Astrocyte (in vitro differentiated cells and primary cell): ENCODE measurements at regions not wholly inside any gene's neighbourhood (a gene's known extent, or its start where the extent isn't known, plus 50 kb on each side); places are given as distances from the start of the nearest gene placed in this dataset.

Experiments used
- EZH2 ChIP-seq: IDR thresholded peaks from 2 replicates; pipeline ENCODE4 v1.6.1; 2012; ENCODE audit warnings: mild to moderate bottlenecking, low read length, inconsistent platforms; ENCODE audit not compliant: insufficient read depth
- TF ChIP-seq, protein P1 (sequence below): IDR thresholded peaks from 2 replicates; pipeline ENCODE4 v1.5.1; 2011; ENCODE audit warnings: low read depth, mild to moderate bottlenecking, inconsistent platforms, low read length, moderate library complexity; ENCODE audit not compliant: insufficient read depth

DNA sequence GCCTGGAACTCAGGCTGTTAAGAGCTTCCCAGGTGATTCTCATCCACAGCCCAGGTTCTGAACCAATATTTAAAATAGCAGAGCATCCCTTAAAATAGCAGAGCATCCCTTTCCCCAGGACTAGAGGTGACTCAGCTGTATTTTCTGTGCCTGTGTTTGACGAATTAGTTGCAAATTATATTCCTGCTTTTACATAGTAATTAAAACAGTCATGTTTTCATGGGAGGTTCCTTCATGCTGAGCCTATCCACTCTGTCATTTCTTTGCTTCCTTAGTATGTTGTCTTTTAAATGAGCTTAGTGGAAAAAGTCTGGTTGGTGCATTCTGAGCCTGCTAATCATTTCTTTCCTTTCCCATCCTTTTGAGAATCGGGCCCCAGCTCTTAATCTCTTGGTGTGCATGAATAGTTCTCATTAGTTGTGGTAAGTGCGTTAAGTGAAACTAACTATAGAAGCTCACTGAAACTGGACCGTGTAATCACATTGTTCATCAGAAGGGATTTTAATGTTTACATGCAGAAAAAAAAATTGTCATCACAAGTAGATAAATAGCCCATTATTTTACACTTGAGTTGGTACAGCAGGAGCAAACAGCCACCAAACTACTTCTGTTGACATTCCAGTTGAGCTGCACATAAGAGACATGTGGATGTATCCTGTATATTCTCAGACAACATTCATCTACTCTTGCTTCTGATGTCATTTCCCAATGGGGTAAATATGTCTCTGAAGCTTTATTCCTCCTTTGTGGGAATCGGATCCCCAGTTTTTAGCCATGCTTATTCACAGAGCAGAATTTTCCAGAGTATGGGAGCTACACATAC, 596.9 kb upstream of the WWC1 start:
- TF ChIP-seq, protein P1, sequence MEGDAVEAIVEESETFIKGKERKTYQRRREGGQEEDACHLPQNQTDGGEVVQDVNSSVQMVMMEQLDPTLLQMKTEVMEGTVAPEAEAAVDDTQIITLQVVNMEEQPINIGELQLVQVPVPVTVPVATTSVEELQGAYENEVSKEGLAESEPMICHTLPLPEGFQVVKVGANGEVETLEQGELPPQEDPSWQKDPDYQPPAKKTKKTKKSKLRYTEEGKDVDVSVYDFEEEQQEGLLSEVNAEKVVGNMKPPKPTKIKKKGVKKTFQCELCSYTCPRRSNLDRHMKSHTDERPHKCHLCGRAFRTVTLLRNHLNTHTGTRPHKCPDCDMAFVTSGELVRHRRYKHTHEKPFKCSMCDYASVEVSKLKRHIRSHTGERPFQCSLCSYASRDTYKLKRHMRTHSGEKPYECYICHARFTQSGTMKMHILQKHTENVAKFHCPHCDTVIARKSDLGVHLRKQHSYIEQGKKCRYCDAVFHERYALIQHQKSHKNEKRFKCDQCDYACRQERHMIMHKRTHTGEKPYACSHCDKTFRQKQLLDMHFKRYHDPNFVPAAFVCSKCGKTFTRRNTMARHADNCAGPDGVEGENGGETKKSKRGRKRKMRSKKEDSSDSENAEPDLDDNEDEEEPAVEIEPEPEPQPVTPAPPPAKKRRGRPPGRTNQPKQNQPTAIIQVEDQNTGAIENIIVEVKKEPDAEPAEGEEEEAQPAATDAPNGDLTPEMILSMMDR = no peak
- no peak for TF ChIP-seq EZH2
